Panc1 (cell line): ENCODE measurements at regions not wholly inside any gene's neighbourhood (a gene's known extent, or its start where the extent isn't known, plus 50 kb on each side); places are given as distances from the start of the nearest gene placed in this dataset.

ENCODE experiments used
- ATAC-seq: fragments of 200-7000 bp; cut with Tn5 transposase; 2 replicates; pipeline ENCODE4 v1.9.1; 2020; ENCODE audit warnings: mild to moderate bottlenecking, moderate library complexity
- BruUV-seq: library from RNA; stranded (reverse); fragments of 400-500 nt; replicated peaks from 2 replicates; lab custom pipeline; 2021; lab: Mats Ljungman, UMichigan
- CTCF ChIA-PET: fragments of 300-600 bp; sonication (Branson Sonifier 250); formaldehyde crosslinking; loops from one replicate; lab custom pipeline; 2022; ENCODE audit warnings: antibody characterized with exemption; lab: Charles Lee
- POLR2A ChIA-PET: fragments of 300-600 bp; sonication (Branson Sonifier 250); formaldehyde crosslinking; loops from one replicate; lab custom pipeline; 2022; ENCODE audit warnings: antibody characterized with exemption; lab: Charles Lee
- DNase-seq: peaks from one replicate; pipeline ENCODE4 v3.0.0-alpha.2; 2010; ENCODE audit warnings: low read depth, low spot score
- H3K27ac ChIP-seq: 2 replicates; pipeline ENCODE4 v1.5.1; 2011; ENCODE audit warnings: mild to moderate bottlenecking, low read length, inconsistent platforms
- H3K27me3 ChIP-seq: fragments of 200-500 bp; sonication (Bioruptor generic); 2 replicates; pipeline ENCODE4 v1.6.0; 2014; ENCODE audit warnings: low read length, inconsistent platforms; ENCODE audit not compliant: control insufficient read depth, insufficient read depth
- H3K36me3 ChIP-seq: fragments of 200-500 bp; sonication (Bioruptor generic); 2 replicates; pipeline ENCODE4 v1.5.1; 2014; ENCODE audit warnings: inconsistent platforms, mild to moderate bottlenecking, low read length, moderate library complexity; ENCODE audit not compliant: control insufficient read depth, insufficient read depth
- H3K4me1 ChIP-seq: 2 replicates; pipeline ENCODE4 v1.5.1; 2011; ENCODE audit warnings: inconsistent platforms, mild to moderate bottlenecking, low read length, moderate library complexity; ENCODE audit not compliant: control insufficient read depth, insufficient read depth
- H3K4me3 ChIP-seq, 2 experiments: 2 replicates each; pipeline ENCODE4 v1.5.1; 2011 to 2012; ENCODE audit warnings: low read depth in 2 of 2, low read length in 2 of 2, mild to moderate bottlenecking in 2 of 2, inconsistent platforms in 1 of 2, moderate library complexity in 1 of 2
- H3K9me3 ChIP-seq: fragments of 200-500 bp; sonication (Bioruptor generic); 2 replicates; pipeline ENCODE4 v1.5.1; 2014; ENCODE audit warnings: low read depth, mild to moderate bottlenecking, inconsistent platforms, low read length, moderate library complexity; ENCODE audit not compliant: control insufficient read depth, insufficient read depth
- CTCF ChIP-seq: fragments of 450-650 bp; IDR thresholded peaks from 2 replicates; pipeline ENCODE4 v1.5.1; 2017; ENCODE audit warnings: mild to moderate bottlenecking
- POLR2AphosphoS5 ChIP-seq: IDR thresholded peaks from 2 replicates; pipeline ENCODE4 v1.6.1; 2012; ENCODE audit warnings: mild to moderate bottlenecking, low read depth, low read length, moderate library complexity
- REST ChIP-seq, 2 experiments: IDR thresholded peaks; 2 replicates each; pipeline ENCODE4 v1.6.1; 2011 to 2012; ENCODE audit warnings: low read depth in 2 of 2, control low read depth in 1 of 2, low read length in 1 of 2, mild to moderate bottlenecking in 1 of 2, moderate library complexity in 1 of 2; ENCODE audit not compliant: insufficient read depth in 1 of 2
- SIN3A ChIP-seq: IDR thresholded peaks from 2 replicates; pipeline ENCODE4 v1.6.1; 2012; ENCODE audit warnings: low read depth, mild to moderate bottlenecking, low read length, moderate library complexity, borderline replicate concordance; ENCODE audit not compliant: insufficient read depth
- TCF7L2 ChIP-seq: IDR thresholded peaks from 2 replicates; pipeline ENCODE4 v1.6.1; 2011; ENCODE audit warnings: mild to moderate bottlenecking, low read depth, low read length, inconsistent platforms
- in situ Hi-C: cut with HindIII; loops from 2 replicates; pipeline ENCODE4 v1.10.0; 2016; ENCODE audit warnings: low sequenced_read_pairs, low pct_unique_long_range_greater_than_20kb
- intact Hi-C: fragments of 100-400 bp; cut with micrococcal nuclease; formaldehyde crosslinking; loops from one replicate; pipeline ENCODE4 v1.10.0; 2022; ENCODE audit not compliant: unreplicated experiment

- Histone ChIP-seq H3K27me3 (no peaks in the 10 kb centered on the region), H3K9me3 (no peaks in the 10 kb centered on the region), H3K36me3 (no peaks in the 10 kb centered on the region), H3K27ac (no peak overlapping the region), H3K4me3 (no peak overlapping the region), H3K4me1 (no peaks in the 10 kb centered on the region)
- intact Hi-C loops: no loop called here
- ATAC-seq: no peak
- TF ChIP-seq POLR2AphosphoS5 (no peak), REST (IDR thresholded peaks at IDR 0.05; ENCODE audit: insufficient read depth in 1 of 2, low read depth in 2 of 2, low read length in 1 of 2) (no peak), SIN3A (no peak), TCF7L2 (no peak), CTCF (no peak)
- ChIA-PET CTCF (no interaction called here), POLR2A (no interaction called here)
- in situ Hi-C loops: no loop called here
- no peak for DNase-seq
- no TSS peak for BruUV-seq
These were observed 289.7 kb upstream of the ADAMTS9 start for GRCh38 chr3:64977308-64978100.

GRCh38 chr3:64976456-64976855, 288.7 kb upstream of the ADAMTS9 start:
- in situ Hi-C loops (no loop called here), intact Hi-C loops (no loop called here)
- TF ChIP-seq POLR2AphosphoS5: no peak
- TF ChIP-seq TCF7L2: no peak
- no peak for TF ChIP-seq CTCF
- no peak for TF ChIP-seq REST (IDR thresholded peaks at IDR 0.05; ENCODE audit: insufficient read depth in 1 of 2, low read depth in 2 of 2, low read length in 1 of 2)
- DNase-seq (no peak), ATAC-seq (no peak)
- Histone ChIP-seq H3K36me3 (no peaks in the 10 kb centered on the region), H3K27me3 (no peaks in the 10 kb centered on the region), H3K27ac (no peak overlapping the region), H3K4me3 (no peak overlapping the region), H3K9me3 (no peaks in the 10 kb centered on the region), H3K4me1 (no peaks in the 10 kb centered on the region)
- CTCF ChIA-PET: no interaction called here
- BruUV-seq: no TSS peak
- POLR2A ChIA-PET: no interaction called here
